HG03175 (cell line): ENCODE measurements at regions not wholly inside any gene's neighbourhood (a gene's known extent, or its start where the extent isn't known, plus 50 kb on each side); places are given as distances from the start of the nearest gene placed in this dataset.

ENCODE experiments used
- ATAC-seq: cut with Tn5 transposase; IDR thresholded peaks from one replicate; pipeline ENCODE4 v1.9.1; 2021; ENCODE audit warnings: mild to moderate bottlenecking, moderate library complexity; ENCODE audit not compliant: unreplicated experiment

DNA sequence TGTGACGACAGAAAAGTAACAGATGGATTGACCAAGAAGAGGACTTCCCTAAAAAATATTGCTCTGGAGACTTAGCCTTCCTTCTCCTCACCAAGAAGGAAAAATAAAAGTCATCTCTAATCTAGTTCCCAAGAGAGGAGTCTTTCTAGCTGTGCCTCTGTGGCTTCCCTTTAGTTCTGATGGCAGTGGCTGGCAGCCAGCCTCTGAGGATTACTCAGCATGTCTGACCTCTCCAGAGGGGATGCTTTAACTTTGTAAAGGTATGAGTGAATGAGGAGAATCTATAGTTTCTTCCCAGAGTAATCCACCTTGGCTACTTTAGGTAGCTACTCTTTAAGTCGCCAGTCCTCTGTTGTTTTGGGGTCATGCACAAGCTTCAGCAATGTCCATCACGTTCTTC is 163.9 kb upstream of the KIT start:
- ATAC-seq: no peak

DNA sequence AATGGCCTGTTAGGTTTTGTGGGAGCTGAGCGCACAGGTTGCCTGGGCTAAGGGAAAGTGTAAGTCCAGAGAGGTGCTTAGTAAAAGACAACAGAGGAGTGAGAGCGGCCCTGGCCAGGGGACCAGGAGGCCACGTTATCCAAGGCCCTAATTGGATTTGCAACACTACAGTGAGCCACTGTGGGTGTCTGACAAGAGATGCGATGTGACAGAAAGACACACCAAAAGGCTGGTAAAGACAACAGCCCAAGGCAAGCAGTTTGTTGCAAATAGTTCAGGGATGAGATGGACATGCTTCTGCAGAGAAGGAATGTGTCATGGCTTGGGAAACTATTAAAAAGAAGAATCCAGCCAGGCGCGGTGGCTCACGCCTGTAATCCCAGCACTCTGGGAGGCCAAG is 162.7 kb upstream of the KIT start:
- no peak for ATAC-seq

DNA sequence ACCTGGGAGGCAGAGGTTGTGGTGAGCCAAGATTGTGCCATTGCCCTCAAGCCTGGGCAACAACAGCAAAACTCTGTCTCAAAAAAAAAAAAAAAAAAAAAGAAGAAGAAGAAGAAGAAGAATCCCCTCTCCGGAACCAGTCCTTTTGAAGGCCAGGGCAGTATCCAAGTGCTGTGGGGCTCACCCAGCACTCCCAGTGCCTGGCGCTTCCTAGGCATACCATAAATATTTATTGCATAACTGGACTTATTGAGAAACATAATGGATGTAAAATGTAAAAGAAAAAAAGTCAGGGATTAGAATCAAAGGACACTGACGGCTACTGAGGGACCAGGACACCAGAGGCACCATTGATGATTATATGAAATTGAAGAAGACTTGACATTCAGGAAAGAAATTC is 162.1 kb upstream of the KIT start:
- ATAC-seq: no peak

DNA sequence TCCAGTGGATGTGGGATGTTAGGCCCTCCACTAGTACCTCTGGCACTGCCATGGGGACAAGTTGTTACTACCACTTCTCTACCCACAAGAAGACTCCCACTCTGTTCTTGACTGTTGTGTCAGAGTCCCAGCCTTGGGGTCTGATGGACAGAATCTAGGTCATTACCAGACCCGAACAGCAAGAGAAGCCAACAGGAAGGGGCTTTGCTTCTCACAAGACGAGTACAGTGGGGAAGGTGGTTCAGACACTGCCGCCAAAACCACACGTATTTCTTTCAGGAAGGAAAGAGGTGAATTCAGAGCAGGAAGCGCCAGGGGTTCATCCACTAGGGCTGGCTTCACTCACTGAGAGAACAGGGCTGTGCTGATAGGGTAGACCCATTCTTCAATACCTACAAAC is 161.3 kb upstream of the KIT start:
- no peak for ATAC-seq

DNA sequence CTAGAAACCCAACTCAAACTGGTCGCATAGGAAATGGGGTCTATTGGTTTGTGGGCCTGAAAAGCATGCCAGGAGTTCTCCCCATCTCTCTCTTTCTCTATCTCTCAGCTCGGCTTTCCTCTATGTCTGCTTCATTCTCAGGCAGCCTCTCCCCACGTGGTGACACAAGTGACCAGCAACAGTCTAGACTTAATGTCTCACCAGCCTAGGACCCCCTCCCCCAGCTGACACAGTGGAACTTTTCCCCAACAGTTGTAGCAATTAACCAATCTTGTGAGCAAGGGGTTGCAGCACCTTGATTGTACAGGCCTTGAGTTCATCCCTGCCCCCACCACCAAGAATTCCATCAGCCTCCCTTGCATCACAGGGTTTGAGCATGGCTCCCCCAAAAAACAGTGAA is 159.8 kb upstream of the KIT start:
- ATAC-seq: no peak

DNA sequence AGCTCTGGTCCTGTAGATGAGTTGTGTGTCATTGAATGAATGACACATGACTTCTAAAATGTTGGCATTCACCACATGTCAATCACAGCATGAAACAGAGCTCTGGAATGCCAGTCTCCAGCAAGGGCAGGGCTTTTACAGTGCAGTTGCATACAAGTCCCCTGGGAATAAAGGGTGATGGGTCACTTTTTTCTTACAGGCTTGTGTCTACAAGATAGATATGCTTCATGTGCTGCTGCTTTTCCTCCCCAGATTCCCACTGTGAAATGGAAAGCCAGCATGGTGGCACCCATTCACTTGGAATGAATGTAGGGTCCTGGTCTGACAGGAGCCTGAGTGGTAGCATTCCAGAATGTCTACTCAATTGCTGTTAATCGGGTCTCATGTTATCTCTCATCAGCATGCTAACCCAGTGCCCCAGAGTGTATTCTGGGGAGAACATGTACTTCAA is 159.1 kb upstream of the KIT start:
- ATAC-seq: no peak

DNA sequence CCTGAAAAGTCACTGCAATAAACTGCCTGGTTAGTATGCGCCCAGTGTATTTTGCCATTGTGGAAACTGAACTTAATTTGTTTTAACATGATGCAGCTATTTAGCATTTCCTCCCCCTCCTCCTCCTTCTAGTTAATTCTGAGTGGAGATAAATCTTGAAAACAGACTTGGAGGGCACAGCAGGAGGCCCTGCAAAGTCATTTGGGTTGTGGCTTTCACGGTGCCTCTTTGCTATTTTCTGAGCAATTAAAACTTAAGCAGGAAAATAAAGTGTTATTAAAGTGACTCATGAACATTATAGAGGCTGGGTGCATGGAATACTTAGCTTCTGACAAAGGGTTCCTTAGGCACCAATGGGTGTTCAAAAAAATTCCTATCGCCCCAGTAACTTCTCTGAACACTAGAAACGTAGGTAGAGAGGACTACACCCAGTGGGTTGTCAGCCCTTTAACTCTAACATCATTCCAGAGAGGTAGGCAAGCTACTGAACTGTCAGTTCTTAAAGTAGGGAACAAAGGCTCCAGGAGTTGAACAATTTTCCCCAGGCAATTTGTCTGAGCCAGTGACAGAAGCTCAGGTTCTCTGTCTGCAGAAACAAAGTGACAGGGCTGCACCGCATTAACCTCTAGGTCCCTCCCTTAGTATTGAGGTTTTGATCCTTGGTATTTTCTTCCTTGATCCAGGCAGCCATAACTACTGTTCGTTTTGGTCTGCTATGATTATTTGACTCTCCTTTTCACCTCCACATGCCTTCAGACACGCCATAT is 158.3 kb upstream of the KIT start:
- no peak for ATAC-seq

DNA sequence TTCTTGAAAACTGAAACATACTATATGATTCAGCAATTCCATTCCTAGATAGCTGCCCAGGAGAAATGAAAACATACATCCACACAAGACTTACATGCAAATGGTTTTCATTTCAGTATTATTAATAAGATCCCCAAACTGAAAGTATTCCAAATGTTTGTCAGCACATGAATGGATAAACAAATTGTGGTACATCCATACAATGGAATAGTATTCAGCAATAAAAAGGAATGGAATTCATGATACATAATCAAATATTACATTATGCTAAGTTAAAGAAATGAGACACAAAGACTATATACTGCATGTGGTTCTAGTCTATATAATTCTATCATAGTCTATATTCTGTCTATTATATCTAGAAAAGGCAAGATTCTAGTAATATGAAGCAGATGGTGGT is 152.4 kb upstream of the KIT start:
- no peak for ATAC-seq

DNA sequence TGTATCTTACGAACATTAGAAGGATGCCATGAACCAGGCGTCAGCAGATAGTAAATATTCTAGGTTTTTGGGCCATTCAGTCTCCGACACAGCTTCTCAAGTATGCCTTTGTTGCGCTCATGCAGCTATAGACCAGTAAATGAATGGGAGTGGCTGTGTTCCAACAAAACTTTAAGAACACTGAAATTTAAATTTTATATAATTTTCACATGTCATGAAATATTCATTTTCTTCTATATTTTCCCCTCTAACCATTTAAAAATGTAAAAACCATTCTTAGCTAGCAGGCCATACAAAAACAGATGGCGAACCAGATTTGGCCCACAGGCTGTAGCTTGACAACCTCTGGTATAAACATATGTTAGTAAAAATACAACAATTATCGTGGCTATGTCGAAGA is 151.8 kb upstream of the KIT start:
- no peak for ATAC-seq

DNA sequence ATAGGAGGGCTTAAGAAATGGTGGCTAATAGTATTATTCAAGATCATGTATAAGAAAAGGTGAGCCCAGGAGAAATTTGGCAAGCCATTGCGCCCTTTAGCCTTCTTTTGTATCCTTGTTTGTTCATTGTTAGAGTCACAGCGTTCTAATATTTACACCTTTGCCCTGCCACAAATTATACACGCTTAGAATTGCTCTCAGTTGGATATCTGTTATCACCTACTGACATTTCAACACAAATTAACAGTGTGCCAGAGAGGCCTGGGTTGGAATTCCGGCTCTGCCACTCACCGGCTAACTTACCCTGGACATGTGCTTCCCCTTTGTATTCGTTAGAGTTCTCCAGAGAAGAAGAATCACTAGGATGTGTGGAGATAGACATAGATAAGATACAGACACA is 148.7 kb upstream of the KIT start:
- ATAC-seq: no peak

DNA sequence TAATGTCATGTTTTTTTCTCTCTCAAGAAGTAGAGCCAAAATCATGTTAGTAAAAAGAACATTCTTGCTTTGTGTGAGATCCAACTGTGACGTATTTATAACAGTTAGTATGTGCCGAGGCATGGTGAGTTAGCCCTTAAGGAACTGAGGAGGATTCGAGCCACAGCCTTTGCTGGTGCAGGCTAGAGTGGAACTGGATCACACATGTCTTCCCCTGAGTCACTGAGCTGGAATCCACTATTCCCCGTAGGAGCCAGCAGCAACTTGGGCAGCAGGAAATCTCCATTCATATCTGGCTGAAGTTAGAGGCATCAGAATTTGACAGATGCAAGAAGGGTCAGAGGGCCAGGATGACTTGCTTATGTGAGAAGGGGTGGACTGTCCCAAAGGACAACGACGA is 144.6 kb upstream of the KIT start:
- ATAC-seq: no peak

DNA sequence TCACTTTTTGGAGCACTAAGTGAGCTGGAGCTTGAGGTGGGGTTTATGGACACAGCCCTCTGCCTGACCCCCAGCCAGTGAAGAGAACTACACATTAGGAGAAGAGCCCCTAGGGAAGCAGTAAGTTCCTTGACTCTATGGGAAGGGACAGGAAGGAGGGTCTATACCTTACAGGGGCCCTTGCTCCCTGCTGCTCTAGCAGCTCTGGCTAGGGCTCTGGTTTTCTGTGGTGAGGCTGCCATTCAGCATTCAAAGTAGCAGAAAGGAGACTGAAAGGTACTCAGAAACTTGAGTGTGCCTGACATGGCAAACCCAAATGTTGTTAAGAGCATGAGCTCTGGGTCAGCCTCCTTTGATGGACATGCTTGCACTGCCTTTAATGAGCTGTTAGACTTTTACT is 144.0 kb upstream of the KIT start:
- no peak for ATAC-seq

DNA sequence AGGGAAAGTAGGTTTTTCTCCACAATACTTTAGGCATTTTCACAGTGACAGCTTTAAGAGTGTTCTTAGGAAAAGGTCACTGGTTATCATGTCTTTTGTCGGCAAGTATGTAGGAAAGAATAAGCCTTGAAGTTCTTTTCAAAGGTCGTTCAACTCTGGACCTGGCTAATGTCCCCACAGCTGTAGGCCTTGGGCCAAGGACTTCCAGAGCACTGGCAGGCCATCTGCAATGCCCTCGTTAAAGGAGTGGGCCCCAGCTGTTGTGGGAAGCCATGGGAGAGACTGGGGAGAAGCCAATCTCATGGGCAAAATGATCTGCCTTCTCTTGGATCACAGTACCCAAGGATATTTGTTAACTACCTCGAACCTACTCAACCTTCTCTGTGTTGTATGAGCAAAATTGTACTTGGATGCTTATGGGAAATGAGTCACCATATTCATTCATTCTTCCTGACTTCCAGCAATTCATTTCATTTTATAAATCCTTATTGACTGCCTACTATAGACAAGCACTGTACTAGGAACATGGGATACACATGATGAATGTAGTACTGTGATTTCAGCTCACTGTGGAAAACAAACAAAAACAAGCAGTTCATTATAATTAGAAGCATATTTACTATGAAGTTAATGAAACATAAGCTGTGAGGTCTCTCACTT is 141.1 kb upstream of the KIT start:
- ATAC-seq: no peak

DNA sequence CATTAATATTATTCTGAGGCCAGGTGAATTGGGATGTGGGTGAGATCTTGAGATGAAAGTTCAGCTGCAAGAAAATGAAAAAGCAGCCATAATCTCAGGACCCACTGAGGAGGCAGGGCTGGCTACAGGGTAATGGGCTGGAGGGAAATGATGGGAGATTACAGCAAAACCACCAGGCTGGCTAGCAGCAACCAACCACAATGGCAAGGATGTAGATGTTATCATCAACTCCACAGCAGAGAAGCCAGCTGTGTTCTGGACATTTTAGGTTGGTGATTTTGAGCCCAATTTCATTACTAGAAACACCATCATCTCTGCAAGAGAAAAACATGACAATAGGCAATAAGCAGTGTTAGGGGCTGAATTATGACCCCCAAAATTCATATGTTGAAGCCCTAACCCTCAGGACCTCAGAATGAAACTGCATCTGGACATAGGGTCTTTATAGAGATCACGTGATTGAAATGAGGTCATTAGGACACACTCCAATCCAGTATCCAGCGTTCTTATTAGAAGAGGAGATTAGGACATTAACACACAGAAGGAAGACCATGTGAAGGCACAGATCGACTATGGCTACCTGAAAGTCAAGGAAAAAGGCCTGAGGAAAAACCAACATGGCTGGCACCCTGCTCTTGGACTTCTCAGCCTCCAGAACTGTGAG is 139.8 kb upstream of the KIT start:
- no peak for ATAC-seq

DNA sequence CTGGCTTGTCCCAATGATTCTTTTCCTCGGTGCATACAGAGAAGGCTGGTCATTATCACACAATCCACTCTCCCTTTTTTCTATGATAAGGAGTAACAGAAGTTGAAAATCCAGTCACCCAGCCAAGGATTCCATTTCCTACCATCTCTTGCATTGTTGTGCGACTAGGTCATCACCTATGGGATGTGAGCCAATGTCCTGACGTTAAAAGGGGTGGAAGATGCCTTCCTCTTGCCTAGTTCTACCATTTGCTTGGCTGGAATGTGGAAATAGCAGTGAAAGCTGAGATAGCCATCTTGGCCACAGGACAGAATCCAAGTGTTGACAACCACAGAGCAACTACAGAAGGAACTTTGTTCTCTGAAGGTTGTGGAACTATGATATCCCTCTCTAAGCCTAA is 132.2 kb upstream of the KIT start:
- no peak for ATAC-seq

DNA sequence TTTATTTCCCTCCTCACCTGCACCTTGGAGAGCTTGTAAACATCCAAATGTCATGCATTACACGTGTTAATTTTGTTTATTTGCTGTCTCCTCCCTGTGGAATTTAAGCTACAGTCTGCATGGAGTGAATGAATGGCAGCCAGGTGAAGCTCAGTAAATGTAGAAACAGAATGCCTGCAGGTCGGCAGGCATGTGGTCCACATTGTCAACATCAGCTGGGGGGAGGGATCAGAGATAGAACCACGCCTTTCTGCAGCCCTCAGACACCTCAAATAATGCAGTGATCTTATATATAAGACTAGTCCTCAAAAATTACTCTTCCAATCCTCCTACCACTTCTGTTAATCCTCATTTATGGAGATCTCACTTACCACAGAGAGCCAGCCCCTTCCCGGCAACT is 131.2 kb upstream of the KIT start:
- ATAC-seq: no peak

DNA sequence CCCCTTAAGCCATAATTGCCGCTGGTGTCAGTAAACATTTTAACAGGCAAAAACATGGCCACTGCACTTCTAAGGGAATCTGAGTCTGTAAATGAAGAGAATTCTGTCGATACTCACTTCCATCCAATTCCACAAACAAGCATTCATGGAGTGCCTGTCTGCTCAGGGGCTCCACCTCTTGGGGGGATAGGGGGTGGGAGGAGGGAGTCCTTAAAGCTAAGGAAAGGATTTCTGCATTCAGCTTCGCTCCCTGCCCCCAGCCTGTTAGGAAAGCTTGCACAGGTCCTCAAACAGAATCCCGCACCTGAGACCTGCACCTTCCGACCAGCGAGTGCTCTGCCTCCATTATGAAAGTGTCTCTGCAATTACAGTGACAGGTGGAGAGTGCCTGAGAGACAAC is 130.2 kb upstream of the KIT start:
- ATAC-seq: no peak

DNA sequence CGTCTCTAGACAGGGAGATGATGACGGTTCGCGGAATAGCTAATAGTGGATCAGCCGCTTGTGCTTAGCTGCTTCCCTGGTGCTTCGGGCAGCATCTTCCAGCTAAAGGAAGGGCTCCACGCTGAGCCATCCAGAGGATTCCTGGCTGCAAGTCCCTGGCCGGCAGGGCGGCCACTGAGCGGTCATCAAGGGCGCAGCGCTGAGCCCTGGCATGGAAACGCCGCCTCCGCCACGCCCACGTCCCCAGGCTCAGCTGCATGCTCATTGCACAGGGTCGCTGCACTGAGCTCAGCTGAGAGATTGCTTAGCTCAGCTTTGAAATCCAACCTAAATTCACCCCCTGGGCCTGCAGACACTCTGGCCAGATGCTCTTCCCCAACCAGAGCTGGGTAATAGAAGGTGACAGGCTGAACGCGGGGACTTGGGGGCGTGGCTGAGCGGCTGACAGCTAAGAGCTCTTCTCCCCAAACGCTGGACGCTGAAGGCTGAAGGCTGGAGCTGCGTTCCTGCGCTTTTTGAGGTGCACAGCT is 118.2 kb upstream of the KIT start:
- no peak for ATAC-seq

DNA sequence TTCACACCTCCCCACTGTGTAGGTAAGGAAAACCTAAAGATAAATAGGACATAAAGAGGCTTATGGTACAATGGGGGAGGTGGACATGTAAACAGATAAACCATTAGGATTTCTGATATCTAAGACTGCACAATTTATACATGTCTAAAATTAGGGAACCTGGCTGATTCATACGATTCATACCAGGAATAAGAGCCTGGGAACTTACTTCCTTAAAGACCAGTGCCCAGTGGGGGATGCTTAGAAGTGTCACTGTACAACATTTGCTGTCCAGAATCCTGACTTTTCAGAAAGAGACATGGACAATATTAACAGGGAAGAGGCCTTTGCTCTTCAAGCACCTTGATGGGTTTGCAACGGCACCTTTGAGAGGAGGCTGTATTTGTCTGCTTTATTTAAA is 116.8 kb upstream of the KIT start:
- ATAC-seq: no peak

DNA sequence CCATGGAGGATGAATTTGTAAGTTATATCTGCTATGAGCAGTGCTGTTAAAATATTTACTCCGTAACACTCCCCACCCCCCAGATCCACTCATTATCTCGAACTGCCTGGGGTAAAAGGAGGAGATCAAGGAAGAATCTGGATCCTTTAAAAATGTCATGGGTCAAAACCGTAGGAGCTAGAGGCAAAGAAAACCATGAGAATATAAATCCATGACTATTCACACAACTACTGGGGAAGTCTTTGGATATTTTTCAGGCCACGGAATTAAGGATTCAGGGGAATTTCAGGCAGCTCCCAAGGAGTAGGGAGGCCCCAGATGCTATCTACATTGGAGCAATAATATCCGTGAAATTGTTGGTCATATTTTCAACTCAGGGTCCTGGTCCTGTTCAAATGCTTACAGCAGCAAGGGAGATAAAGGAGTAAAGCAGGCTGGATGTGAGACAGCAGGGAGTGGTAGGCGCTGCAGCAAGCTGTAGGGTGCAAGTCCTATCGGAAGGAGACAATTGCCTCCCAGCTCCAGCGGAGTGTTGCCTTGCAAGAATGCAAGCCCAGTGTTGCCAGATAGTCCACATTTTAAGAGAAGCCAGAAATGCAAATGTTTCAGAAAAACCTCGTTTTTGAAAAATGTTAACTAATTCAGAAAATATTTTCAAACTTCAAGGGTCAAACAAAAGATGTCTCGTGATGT is 116.2 kb upstream of the KIT start:
- ATAC-seq: no peak

DNA sequence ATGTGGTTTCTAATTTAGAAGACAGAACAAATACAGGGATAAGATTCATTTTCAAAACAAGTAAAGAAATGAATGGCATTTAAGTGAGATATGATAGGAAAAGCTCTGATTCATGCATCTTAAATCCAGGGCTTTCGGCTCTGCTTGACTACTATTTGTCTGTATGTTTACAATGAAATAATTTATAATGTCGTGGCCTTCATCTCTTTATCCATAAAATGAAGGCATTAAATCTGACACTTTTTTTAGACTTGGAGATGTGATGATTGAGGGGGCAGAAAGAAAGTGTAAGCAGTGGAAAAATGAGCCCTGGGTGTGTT is 115.7 kb upstream of the KIT start:
- no peak for ATAC-seq
